CD4-positive, alpha-beta T cell (primary cell): ENCODE measurements at regions not wholly inside any gene's neighbourhood (a gene's known extent, or its start where the extent isn't known, plus 50 kb on each side); places are given as distances from the start of the nearest gene placed in this dataset.

Experiments
- ATAC-seq: fragments of 200-7000 bp; cut with Tn5 transposase; one replicate; pipeline ENCODE4 v1.10.0; 2022; ENCODE audit warnings: mild to moderate bottlenecking; ENCODE audit not compliant: poor library complexity
- CTCF ChIA-PET: fragments of 350-600 bp; sonication (Branson Sonifier 250); formaldehyde crosslinking; loops from one replicate; lab custom pipeline; 2021; ENCODE audit warnings: antibody characterized with exemption, inconsistent platforms; lab: Charles Lee
- POLR2A ChIA-PET: fragments of 350-600 bp; sonication (Branson Sonifier 250); formaldehyde crosslinking; loops from one replicate; lab custom pipeline; 2021; ENCODE audit warnings: antibody characterized with exemption, inconsistent platforms; lab: Charles Lee
- DNase-seq, 14 experiments: peaks; one replicate each; pipeline ENCODE4 v3.0.0-alpha.2; 2013 to 2020; ENCODE audit warnings: mixed read lengths in 2 of 14
- H3K27ac ChIP-seq, 2 donors: one replicate each; pipeline versions ENCODE4 v1.5.1 to v1.7.0; 2013; ENCODE audit warnings: low read length in 2 of 2, low read depth in 1 of 2, mild to moderate bottlenecking in 1 of 2
- H3K27me3 ChIP-seq, 2 experiments: 1 replicate in 1 of 2; 2 replicates in 1 of 2; pipeline versions ENCODE4 v1.6.1 to v1.7.0; 2013; ENCODE audit warnings: low read length in 2 of 2, control low read depth in 1 of 2, mild to moderate bottlenecking in 1 of 2, moderate library complexity in 1 of 2; ENCODE audit not compliant: insufficient read depth in 2 of 2, control insufficient read depth in 1 of 2
- H3K36me3 ChIP-seq: one replicate; pipeline ENCODE4 v1.6.1; 2013; ENCODE audit warnings: low read length, control low read depth; ENCODE audit not compliant: insufficient read depth
- H3K4me1 ChIP-seq: one replicate; pipeline ENCODE4 v1.6.1; 2013; ENCODE audit warnings: low read length, control low read depth; ENCODE audit not compliant: insufficient read depth
- H3K4me3 ChIP-seq: one replicate; pipeline ENCODE4 v1.5.1; 2013; ENCODE audit warnings: mild to moderate bottlenecking, low read length, moderate library complexity
- H3K9me3 ChIP-seq, 2 experiments: 1 replicate in 1 of 2; 2 replicates in 1 of 2; pipeline versions ENCODE4 v1.6.1 to v1.7.0; 2013; ENCODE audit warnings: low read length in 2 of 2, mild to moderate bottlenecking in 2 of 2, control low read depth in 1 of 2, moderate library complexity in 1 of 2; ENCODE audit not compliant: control insufficient read depth in 1 of 2, insufficient read depth in 1 of 2
- H3K27ac Mint-ChIP-seq: one replicate; pipeline ENCODE4 v1.8.0; 2020; ENCODE audit warnings: mixed read lengths
- H3K27me3 Mint-ChIP-seq: one replicate; pipeline ENCODE4 v1.8.0; 2021; ENCODE audit warnings: mixed read lengths
- H3K36me3 Mint-ChIP-seq: one replicate; pipeline ENCODE4 v1.8.0; 2021; ENCODE audit warnings: low read depth, mixed read lengths
- H3K4me1 Mint-ChIP-seq: one replicate; pipeline ENCODE4 v1.8.0; 2021; ENCODE audit warnings: low read depth, mixed read lengths
- H3K4me3 Mint-ChIP-seq: one replicate; pipeline ENCODE4 v1.8.0; 2020; ENCODE audit warnings: mild to moderate bottlenecking, mixed read lengths
- H3K9me3 Mint-ChIP-seq: one replicate; pipeline ENCODE4 v1.8.0; 2020; ENCODE audit warnings: mixed read lengths
- CTCF ChIP-seq: fragments of 200-600 bp; IDR thresholded peaks from one replicate; pipeline ENCODE4 v1.8.0; 2022; ENCODE audit warnings: antibody characterized with exemption, mild to moderate bottlenecking
- intact Hi-C, 2 experiments: fragments of 100-400 bp; cut with DNase I in 1 of 2; cut with micrococcal nuclease in 1 of 2; formaldehyde crosslinking; loops; one replicate each; pipeline versions ENCODE4 v1.15.1 to v1.9.0; 2023 to 2025; cut with DNase I, micrococcal nuclease

GRCh38 chr2:152241948-152242729 is 66.6 kb upstream of the STAM2 start:
- Histone ChIP-seq H3K9me3 (peaks cover 0 to 10% of the 10 kb centered on the region in 2 experiments), H3K27ac (no peak overlapping the region), H3K4me1 (no peaks in the 10 kb centered on the region), H3K36me3 (no peaks in the 10 kb centered on the region), H3K27me3 (peaks cover 0 to under 1% of the 10 kb centered on the region in 2 experiments), H3K4me3 (no peak overlapping the region)
- no peak for ATAC-seq
- intact Hi-C loops = no loop called here
- TF ChIP-seq CTCF = no peak
- H3K27ac Mint-ChIP-seq = no peak overlapping the region
- POLR2A ChIA-PET = no interaction called here
- DNase-seq = no peak
- peaks cover 4% of the 10 kb centered on the region for H3K9me3 Mint-ChIP-seq
- no peaks in the 10 kb centered on the region for H3K36me3 Mint-ChIP-seq
- H3K27me3 Mint-ChIP-seq = peaks cover 29% of the 10 kb centered on the region
- no peaks in the 10 kb centered on the region for H3K4me1 Mint-ChIP-seq
- CTCF ChIA-PET = no interaction called here
- no peak overlapping the region for H3K4me3 Mint-ChIP-seq

- Mint-ChIP-seq H3K4me1 (no peaks in the 10 kb centered on the region), H3K4me3 (no peak overlapping the region), H3K36me3 (no peaks in the 10 kb centered on the region), H3K27ac (no peak overlapping the region), H3K9me3 (peaks cover 4% of the 10 kb centered on the region), H3K27me3 (peaks cover 29% of the 10 kb centered on the region)
- Histone ChIP-seq H3K4me1 (no peaks in the 10 kb centered on the region), H3K9me3 (peaks cover 0 to 10% of the 10 kb centered on the region in 2 experiments), H3K27me3 (peaks cover 0 to 4% of the 10 kb centered on the region in 2 experiments), H3K36me3 (no peaks in the 10 kb centered on the region), H3K4me3 (no peak overlapping the region), H3K27ac (no peak overlapping the region)
- CTCF ChIA-PET = interaction anchor here (0.6 kb wide), 1 partner anchor 62 kb away, joined by 3 read pairs; no protein-coding TSS in a partner anchor
- no peak for ATAC-seq
- POLR2A ChIA-PET = no interaction called here
- no peak for DNase-seq
- no peak for TF ChIP-seq CTCF
- intact Hi-C loops = no loop called here
These were observed 67.4 kb upstream of the STAM2 start for GRCh38 chr2:152242787-152243472.

- no peaks in the 10 kb centered on the region for H3K4me1 ChIP-seq
- Mint-ChIP-seq H3K4me1 (no peaks in the 10 kb centered on the region), H3K27me3 (peaks cover 33% of the 10 kb centered on the region), H3K36me3 (no peaks in the 10 kb centered on the region), H3K4me3 (no peak overlapping the region), H3K9me3 (peaks cover 4% of the 10 kb centered on the region), H3K27ac (no peak overlapping the region)
- H3K4me3 ChIP-seq = no peak overlapping the region
- H3K36me3 ChIP-seq = no peaks in the 10 kb centered on the region
- H3K9me3 ChIP-seq = peaks cover 0 to 10% of the 10 kb centered on the region in 2 experiments
- ATAC-seq (no peak), DNase-seq (no peak)
- H3K27ac ChIP-seq = no peak overlapping the region
- no peak for TF ChIP-seq CTCF
- ChIA-PET CTCF (interaction anchor here (0.6 kb wide), 1 partner anchor 61 kb away, joined by 3 read pairs; no protein-coding TSS in a partner anchor), POLR2A (no interaction called here)
- H3K27me3 ChIP-seq = peaks cover 0 to 4% of the 10 kb centered on the region in 2 experiments
- intact Hi-C loops = no loop called here
These were observed 68.4 kb upstream of the STAM2 start for GRCh38 chr2:152243761-152244640.
